GM23338 (cell line): ENCODE measurements at regions not wholly inside any gene's neighbourhood (a gene's known extent, or its start where the extent isn't known, plus 50 kb on each side); places are given as distances from the start of the nearest gene placed in this dataset.

Experiments used
- CREB1 ChIP-seq: fragments of 250-450 bp; sonication (Bioruptor Pico); IDR thresholded peaks from 2 replicates; pipeline ENCODE4 v1.5.0; 2020; ENCODE audit warnings: low read depth, mild to moderate bottlenecking, moderate library complexity
- EZH2 ChIP-seq: fragments of 200-600 bp; sonication (generic); IDR thresholded peaks from one replicate; pipeline ENCODE4 v1.8.0; 2017; ENCODE audit warnings: antibody characterized with exemption, mild to moderate bottlenecking, low read depth; ENCODE audit not compliant: unreplicated experiment
- EZH2phosphoT487 ChIP-seq: fragments of 200-600 bp; sonication (generic); IDR thresholded peaks from one replicate; pipeline ENCODE4 v1.8.1; 2018; ENCODE audit warnings: antibody characterized with exemption; ENCODE audit not compliant: unreplicated experiment
- JUNB ChIP-seq: IDR thresholded peaks from one replicate; pipeline ENCODE4 v1.6.1; 2016; ENCODE audit warnings: antibody characterized with exemption; ENCODE audit not compliant: unreplicated experiment
- NANOG ChIP-seq: IDR thresholded peaks from 2 replicates; pipeline ENCODE4 v1.6.1; 2016; ENCODE audit warnings: antibody characterized with exemption, borderline replicate concordance
- POLR2AphosphoS5 ChIP-seq: IDR thresholded peaks from 2 replicates; pipeline ENCODE4 v1.6.1; 2016; ENCODE audit warnings: antibody characterized with exemption, low read depth
- STAT1 ChIP-seq: IDR thresholded peaks from one replicate; pipeline ENCODE4 v1.6.1; 2016; ENCODE audit warnings: antibody characterized with exemption; ENCODE audit not compliant: unreplicated experiment
- ZNF331 ChIP-seq: fragments of 250-450 bp; sonication (Bioruptor Pico); IDR thresholded peaks from 2 replicates; pipeline ENCODE4 v1.5.0; 2020; ENCODE audit warnings: low read depth, mild to moderate bottlenecking, moderate library complexity
- TF ChIP-seq, protein P1 (sequence below), 2 experiments: fragments of 200-600 bp in 1 of 2; sonication (generic) in 1 of 2; conservative IDR thresholded peaks; 2 replicates each; pipeline versions ENCODE4 v1.5.1 to v1.6.1; 2016 to 2017; ENCODE audit warnings: antibody characterized with exemption in 2 of 2, low read depth in 2 of 2, mild to moderate bottlenecking in 2 of 2, moderate library complexity in 1 of 2
- TF ChIP-seq, protein P2 (sequence below): IDR thresholded peaks from one replicate; pipeline ENCODE4 v1.6.1; 2018; ENCODE audit warnings: antibody characterized with exemption; ENCODE audit not compliant: unreplicated experiment
- TF ChIP-seq, protein P3 (sequence below): IDR thresholded peaks from 2 replicates; pipeline ENCODE4 v1.6.1; 2016; ENCODE audit warnings: antibody characterized with exemption

DNA sequence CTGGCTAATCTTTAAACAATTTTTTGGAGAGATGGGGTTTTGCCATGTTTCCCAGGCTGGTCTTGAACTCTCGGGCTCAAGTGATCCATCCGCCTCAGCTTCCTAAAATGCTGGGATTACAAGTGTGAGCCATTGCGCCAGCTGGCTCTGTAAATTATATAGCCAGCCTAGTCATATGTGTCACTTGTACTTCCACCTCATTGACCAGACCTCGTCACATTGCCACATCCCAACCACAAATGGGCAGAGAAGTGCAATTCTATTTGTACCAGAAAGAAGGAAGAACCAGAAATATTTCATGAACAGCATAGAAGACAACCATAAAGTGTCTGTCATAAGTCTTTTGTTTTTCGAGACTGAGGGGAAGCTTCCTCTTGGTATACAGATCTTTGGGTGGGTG lies 71.2 kb upstream of the ADRA1D start:
- TF ChIP-seq, protein P1, sequence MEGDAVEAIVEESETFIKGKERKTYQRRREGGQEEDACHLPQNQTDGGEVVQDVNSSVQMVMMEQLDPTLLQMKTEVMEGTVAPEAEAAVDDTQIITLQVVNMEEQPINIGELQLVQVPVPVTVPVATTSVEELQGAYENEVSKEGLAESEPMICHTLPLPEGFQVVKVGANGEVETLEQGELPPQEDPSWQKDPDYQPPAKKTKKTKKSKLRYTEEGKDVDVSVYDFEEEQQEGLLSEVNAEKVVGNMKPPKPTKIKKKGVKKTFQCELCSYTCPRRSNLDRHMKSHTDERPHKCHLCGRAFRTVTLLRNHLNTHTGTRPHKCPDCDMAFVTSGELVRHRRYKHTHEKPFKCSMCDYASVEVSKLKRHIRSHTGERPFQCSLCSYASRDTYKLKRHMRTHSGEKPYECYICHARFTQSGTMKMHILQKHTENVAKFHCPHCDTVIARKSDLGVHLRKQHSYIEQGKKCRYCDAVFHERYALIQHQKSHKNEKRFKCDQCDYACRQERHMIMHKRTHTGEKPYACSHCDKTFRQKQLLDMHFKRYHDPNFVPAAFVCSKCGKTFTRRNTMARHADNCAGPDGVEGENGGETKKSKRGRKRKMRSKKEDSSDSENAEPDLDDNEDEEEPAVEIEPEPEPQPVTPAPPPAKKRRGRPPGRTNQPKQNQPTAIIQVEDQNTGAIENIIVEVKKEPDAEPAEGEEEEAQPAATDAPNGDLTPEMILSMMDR (conservative IDR thresholded peaks at IDR 0.05; ENCODE audit: low read depth in 2 of 2): no peak
- TF ChIP-seq EZH2phosphoT487 (no peak), POLR2AphosphoS5 (no peak), EZH2 (no peak), JUNB (no peak), NANOG (no peak), CREB1 (no peak), ZNF331 (CRISPR knock-in tag) (no peak), STAT1 (no peak)
- TF ChIP-seq, protein P2, sequence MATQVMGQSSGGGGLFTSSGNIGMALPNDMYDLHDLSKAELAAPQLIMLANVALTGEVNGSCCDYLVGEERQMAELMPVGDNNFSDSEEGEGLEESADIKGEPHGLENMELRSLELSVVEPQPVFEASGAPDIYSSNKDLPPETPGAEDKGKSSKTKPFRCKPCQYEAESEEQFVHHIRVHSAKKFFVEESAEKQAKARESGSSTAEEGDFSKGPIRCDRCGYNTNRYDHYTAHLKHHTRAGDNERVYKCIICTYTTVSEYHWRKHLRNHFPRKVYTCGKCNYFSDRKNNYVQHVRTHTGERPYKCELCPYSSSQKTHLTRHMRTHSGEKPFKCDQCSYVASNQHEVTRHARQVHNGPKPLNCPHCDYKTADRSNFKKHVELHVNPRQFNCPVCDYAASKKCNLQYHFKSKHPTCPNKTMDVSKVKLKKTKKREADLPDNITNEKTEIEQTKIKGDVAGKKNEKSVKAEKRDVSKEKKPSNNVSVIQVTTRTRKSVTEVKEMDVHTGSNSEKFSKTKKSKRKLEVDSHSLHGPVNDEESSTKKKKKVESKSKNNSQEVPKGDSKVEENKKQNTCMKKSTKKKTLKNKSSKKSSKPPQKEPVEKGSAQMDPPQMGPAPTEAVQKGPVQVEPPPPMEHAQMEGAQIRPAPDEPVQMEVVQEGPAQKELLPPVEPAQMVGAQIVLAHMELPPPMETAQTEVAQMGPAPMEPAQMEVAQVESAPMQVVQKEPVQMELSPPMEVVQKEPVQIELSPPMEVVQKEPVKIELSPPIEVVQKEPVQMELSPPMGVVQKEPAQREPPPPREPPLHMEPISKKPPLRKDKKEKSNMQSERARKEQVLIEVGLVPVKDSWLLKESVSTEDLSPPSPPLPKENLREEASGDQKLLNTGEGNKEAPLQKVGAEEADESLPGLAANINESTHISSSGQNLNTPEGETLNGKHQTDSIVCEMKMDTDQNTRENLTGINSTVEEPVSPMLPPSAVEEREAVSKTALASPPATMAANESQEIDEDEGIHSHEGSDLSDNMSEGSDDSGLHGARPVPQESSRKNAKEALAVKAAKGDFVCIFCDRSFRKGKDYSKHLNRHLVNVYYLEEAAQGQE: no peak
- TF ChIP-seq, protein P3, sequence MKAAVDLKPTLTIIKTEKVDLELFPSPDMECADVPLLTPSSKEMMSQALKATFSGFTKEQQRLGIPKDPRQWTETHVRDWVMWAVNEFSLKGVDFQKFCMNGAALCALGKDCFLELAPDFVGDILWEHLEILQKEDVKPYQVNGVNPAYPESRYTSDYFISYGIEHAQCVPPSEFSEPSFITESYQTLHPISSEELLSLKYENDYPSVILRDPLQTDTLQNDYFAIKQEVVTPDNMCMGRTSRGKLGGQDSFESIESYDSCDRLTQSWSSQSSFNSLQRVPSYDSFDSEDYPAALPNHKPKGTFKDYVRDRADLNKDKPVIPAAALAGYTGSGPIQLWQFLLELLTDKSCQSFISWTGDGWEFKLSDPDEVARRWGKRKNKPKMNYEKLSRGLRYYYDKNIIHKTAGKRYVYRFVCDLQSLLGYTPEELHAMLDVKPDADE: no peak
